Astrocyte (in vitro differentiated cells and primary cell): ENCODE measurements at regions not wholly inside any gene's neighbourhood (a gene's known extent, or its start where the extent isn't known, plus 50 kb on each side); places are given as distances from the start of the nearest gene placed in this dataset.
"Not testable (repeated sequence)": the region's sequence is repeated elsewhere in the genome, so short reads cannot be mapped to it uniquely, and the experiment has no call there.

Experiments used
- DNase-seq: peaks from one replicate; pipeline ENCODE4 v3.0.0-alpha.2; 2010; ENCODE audit warnings: low read depth
- FAIRE-seq: peaks from 2 replicates; lab custom pipeline; 2011; peaks lifted over from hg19 to GRCh38; lab: Jason Lieb, UNC
- H2AFZ ChIP-seq: 2 replicates; pipeline ENCODE4 v1.6.0; 2012; ENCODE audit warnings: low read depth, low read length, inconsistent platforms
- H3K27ac ChIP-seq: 2 replicates; pipeline ENCODE4 v1.5.1; 2011; ENCODE audit warnings: low read depth, low read length, inconsistent platforms
- H3K27me3 ChIP-seq: 2 replicates; pipeline ENCODE4 v1.6.0; 2011; ENCODE audit warnings: low read length, inconsistent platforms; ENCODE audit not compliant: insufficient read depth
- H3K36me3 ChIP-seq: 2 replicates; pipeline ENCODE4 v1.5.1; 2011; ENCODE audit warnings: low read length, inconsistent platforms; ENCODE audit not compliant: insufficient read depth
- H3K4me1 ChIP-seq: 2 replicates; pipeline ENCODE4 v1.5.1; 2011; ENCODE audit warnings: low read length, inconsistent platforms; ENCODE audit not compliant: insufficient read depth
- H3K4me2 ChIP-seq: 2 replicates; pipeline ENCODE4 v1.6.0; 2012; ENCODE audit warnings: low read length, inconsistent platforms
- H3K4me3 ChIP-seq: 2 replicates; pipeline ENCODE4 v1.5.1; 2011; ENCODE audit warnings: low read depth, mild to moderate bottlenecking, low read length, inconsistent platforms; ENCODE audit not compliant: insufficient read depth
- H3K79me2 ChIP-seq: 2 replicates; pipeline ENCODE4 v1.6.0; 2012; ENCODE audit warnings: mild to moderate bottlenecking, low read length, inconsistent platforms; ENCODE audit not compliant: insufficient read depth
- H3K9ac ChIP-seq: 2 replicates; pipeline ENCODE4 v1.6.0; 2012; ENCODE audit warnings: mild to moderate bottlenecking, low read length, inconsistent platforms
- H3K9me3 ChIP-seq: 2 replicates; pipeline ENCODE4 v1.5.1; 2012; ENCODE audit warnings: low read depth, mild to moderate bottlenecking, low read length, inconsistent platforms; ENCODE audit not compliant: insufficient read depth
- H4K20me1 ChIP-seq: 2 replicates; pipeline ENCODE4 v1.6.0; 2012; ENCODE audit warnings: low read length, inconsistent platforms; ENCODE audit not compliant: insufficient read depth
- H3K27ac Mint-ChIP-seq: one replicate; pipeline ENCODE4 v1.8.0; 2021; ENCODE audit warnings: mild to moderate bottlenecking, mixed read lengths; ENCODE audit not compliant: unreplicated experiment
- H3K27me3 Mint-ChIP-seq: one replicate; pipeline ENCODE4 v1.8.0; 2021; ENCODE audit warnings: low read depth, mixed read lengths; ENCODE audit not compliant: unreplicated experiment
- H3K36me3 Mint-ChIP-seq: one replicate; pipeline ENCODE4 v1.8.0; 2021; ENCODE audit warnings: low read depth, mixed read lengths; ENCODE audit not compliant: unreplicated experiment
- H3K4me1 Mint-ChIP-seq: one replicate; pipeline ENCODE4 v1.8.0; 2021; ENCODE audit warnings: low read depth, mixed read lengths; ENCODE audit not compliant: unreplicated experiment
- H3K4me3 Mint-ChIP-seq: one replicate; pipeline ENCODE4 v1.8.0; 2021; ENCODE audit warnings: mild to moderate bottlenecking, moderate library complexity, mixed read lengths; ENCODE audit not compliant: unreplicated experiment
- H3K9me3 Mint-ChIP-seq: one replicate; pipeline ENCODE4 v1.8.0; 2021; ENCODE audit warnings: mild to moderate bottlenecking, mixed read lengths; ENCODE audit not compliant: unreplicated experiment
- CTCF ChIP-seq: IDR thresholded peaks from 2 replicates; pipeline ENCODE4 v1.5.1; 2011; ENCODE audit warnings: low read depth, mild to moderate bottlenecking, inconsistent platforms, low read length, moderate library complexity; ENCODE audit not compliant: insufficient read depth
- EZH2 ChIP-seq: IDR thresholded peaks from 2 replicates; pipeline ENCODE4 v1.6.1; 2012; ENCODE audit warnings: mild to moderate bottlenecking, low read length, inconsistent platforms; ENCODE audit not compliant: insufficient read depth

DNA sequence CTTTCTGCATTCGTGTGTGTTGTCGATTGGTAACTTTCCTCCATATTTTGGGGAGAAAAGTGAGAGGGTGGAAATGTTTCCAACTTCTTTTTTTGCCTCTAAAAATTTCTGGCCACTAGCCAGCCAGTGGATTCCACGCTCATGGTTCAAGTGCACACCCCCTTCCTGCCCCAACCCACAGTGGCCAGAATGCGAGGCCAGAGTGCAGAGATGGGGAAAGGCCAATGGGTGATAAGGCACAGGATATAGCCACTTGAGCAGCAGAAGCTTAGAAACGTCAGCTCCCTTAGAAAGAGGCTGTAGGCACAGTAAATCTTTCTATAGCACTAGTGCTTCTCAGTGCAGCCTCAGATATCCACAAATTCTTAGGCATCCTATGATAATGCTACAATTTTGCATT is 75.8 kb upstream of the ADRB2 start:
- FAIRE-seq (no peak), DNase-seq (no peak)
- H3K9me3 Mint-ChIP-seq = peaks cover 4% of the 10 kb centered on the region
- H3K4me1 Mint-ChIP-seq = peaks cover 5% of the 10 kb centered on the region
- H3K27ac ChIP-seq = no peak overlapping the region
- no peaks in the 10 kb centered on the region for H3K79me2 ChIP-seq
- H3K9ac ChIP-seq = no peak overlapping the region
- H3K36me3 ChIP-seq = no peaks in the 10 kb centered on the region
- no peaks in the 10 kb centered on the region for H4K20me1 ChIP-seq
- H3K4me3 Mint-ChIP-seq = no peak overlapping the region
- H3K27me3 Mint-ChIP-seq = no peaks in the 10 kb centered on the region
- no peak overlapping the region for H2AFZ ChIP-seq
- H3K9me3 ChIP-seq = no peaks in the 10 kb centered on the region
- no peak for TF ChIP-seq CTCF
- no peak for TF ChIP-seq EZH2
- no peaks in the 10 kb centered on the region for H3K4me1 ChIP-seq
- H3K4me3 ChIP-seq = no peak overlapping the region
- no peaks in the 10 kb centered on the region for H3K27me3 ChIP-seq
- H3K27ac Mint-ChIP-seq = no peak overlapping the region
- no peaks in the 10 kb centered on the region for H3K36me3 Mint-ChIP-seq
- H3K4me2 ChIP-seq = no peak overlapping the region

GRCh38 chr5:148751025-148751424 is 75.4 kb upstream of the ADRB2 start:
- no peaks in the 10 kb centered on the region for H3K27me3 Mint-ChIP-seq
- H3K9me3 ChIP-seq = no peaks in the 10 kb centered on the region
- no peaks in the 10 kb centered on the region for H4K20me1 ChIP-seq
- H3K79me2 ChIP-seq = no peaks in the 10 kb centered on the region
- H3K4me3 Mint-ChIP-seq = no peak overlapping the region
- no peak overlapping the region for H2AFZ ChIP-seq
- no peak overlapping the region for H3K27ac Mint-ChIP-seq
- no peaks in the 10 kb centered on the region for H3K27me3 ChIP-seq
- H3K4me2 ChIP-seq = no peak overlapping the region
- no peak for TF ChIP-seq EZH2
- TF ChIP-seq CTCF = no peak
- no peak overlapping the region for H3K4me3 ChIP-seq
- H3K4me1 ChIP-seq = no peaks in the 10 kb centered on the region
- no peak for DNase-seq
- no peaks in the 10 kb centered on the region for H3K36me3 ChIP-seq
- no peaks in the 10 kb centered on the region for H3K36me3 Mint-ChIP-seq
- no peak overlapping the region for H3K27ac ChIP-seq
- H3K4me1 Mint-ChIP-seq = peaks cover 5% of the 10 kb centered on the region
- H3K9ac ChIP-seq = no peak overlapping the region
- FAIRE-seq = no peak
- peaks cover 4% of the 10 kb centered on the region for H3K9me3 Mint-ChIP-seq

- not testable (repeated sequence) for H3K27ac ChIP-seq, FAIRE-seq, H3K79me2 ChIP-seq, H3K9ac ChIP-seq, H3K4me1 Mint-ChIP-seq, H3K27ac Mint-ChIP-seq, H3K36me3 Mint-ChIP-seq, H3K9me3 ChIP-seq, H3K4me1 ChIP-seq, H3K27me3 ChIP-seq, H3K4me2 ChIP-seq, DNase-seq, H4K20me1 ChIP-seq, H3K9me3 Mint-ChIP-seq, H3K4me3 ChIP-seq, H3K36me3 ChIP-seq, H3K27me3 Mint-ChIP-seq, H2AFZ ChIP-seq, H3K4me3 Mint-ChIP-seq
Measured at GRCh38 chr5:148752375-148752774, 74.0 kb upstream of the ADRB2 start.
